GM12878 (cell line): ENCODE measurements at regions not wholly inside any gene's neighbourhood (a gene's known extent, or its start where the extent isn't known, plus 50 kb on each side); places are given as distances from the start of the nearest gene placed in this dataset.

Experiments
- ATAC-seq: fragments of 200-7000 bp; cut with Tn5 transposase; 3 replicates; pipeline ENCODE4 v1.9.1; 2020; ENCODE audit warnings: mild to moderate bottlenecking, moderate library complexity
- BruUV-seq: library from RNA; stranded (reverse); fragments of 400-500 nt; replicated peaks from 2 replicates; lab custom pipeline; 2021; lab: Mats Ljungman, UMichigan
- CTCF ChIA-PET: fragments of 300-600 bp; sonication (Branson Sonifier 250); formaldehyde crosslinking; extraction: SDS; loops from one replicate; lab custom pipeline; 2021; ENCODE audit warnings: inconsistent platforms; lab: Yijun Ruan, JAX
- POLR2A ChIA-PET: fragments of 350-600 bp; formaldehyde crosslinking; extraction: SDS; loops from one replicate; lab custom pipeline; 2021; ENCODE audit warnings: inconsistent platforms; lab: Charles Lee
- RAD21 ChIA-PET: fragments of 300-600 bp; sonication (Branson Sonifier 250); formaldehyde crosslinking; loops from one replicate; lab custom pipeline; 2023; ENCODE audit warnings: antibody characterized with exemption; ENCODE audit not compliant: unreplicated experiment; lab: Charles Lee
- SMC1A ChIA-PET: fragments of 300-600 bp; sonication (Branson Sonifier 250); formaldehyde crosslinking; loops from one replicate; lab custom pipeline; 2023; ENCODE audit not compliant: unreplicated experiment, uncharacterized antibody; lab: Charles Lee
- DNase-seq: peaks from one replicate; pipeline ENCODE4 v3.0.0-alpha.2; 2011; ENCODE audit warnings: low read depth, low spot score
- FAIRE-seq: peaks from 3 replicates; lab custom pipeline; 2011; peaks lifted over from hg19 to GRCh38; lab: Jason Lieb, UNC
- H2AFZ ChIP-seq: 2 replicates; pipeline ENCODE4 v1.6.0; 2011; ENCODE audit warnings: low read depth, low read length, control low read depth; ENCODE audit not compliant: control insufficient read depth
- H3K27ac ChIP-seq: 2 replicates; pipeline ENCODE4 v1.5.1; 2011; ENCODE audit warnings: control low read depth; ENCODE audit not compliant: control insufficient read depth, insufficient read depth
- H3K27me3 ChIP-seq, 2 experiments: replicated peaks in 1 of 2; 2 replicates each; pipeline versions ENCODE4 v1.6.0 to v1.6.1; 2011; ENCODE audit warnings: low read length in 1 of 2; ENCODE audit not compliant: control insufficient read depth in 2 of 2, insufficient read depth in 2 of 2
- H3K36me3 ChIP-seq, 2 experiments: 2 replicates each; pipeline ENCODE4 v1.5.1; 2011; ENCODE audit warnings: low read length in 1 of 2; ENCODE audit not compliant: control insufficient read depth in 2 of 2, insufficient read depth in 2 of 2
- H3K4me1 ChIP-seq: 2 replicates; pipeline ENCODE4 v1.6.1; 2011; ENCODE audit warnings: mild to moderate bottlenecking, low read length, moderate library complexity, mixed read lengths; ENCODE audit not compliant: control insufficient read depth, insufficient read depth
- H3K4me2 ChIP-seq: 2 replicates; pipeline ENCODE4 v1.6.0; 2011; ENCODE audit warnings: control low read depth; ENCODE audit not compliant: control insufficient read depth, insufficient read depth
- H3K4me3 ChIP-seq: fragments of 200-600 bp; sonication (generic); 2 replicates; pipeline ENCODE4 v1.5.1; 2016
- H3K79me2 ChIP-seq: 2 replicates; pipeline ENCODE4 v1.6.0; 2011; ENCODE audit warnings: low read length; ENCODE audit not compliant: control insufficient read depth, insufficient read depth
- H3K9ac ChIP-seq: 2 replicates; pipeline ENCODE4 v1.8.0; 2011; ENCODE audit warnings: low read length, control low read depth, mixed read lengths; ENCODE audit not compliant: control insufficient read depth, insufficient read depth
- H3K9me3 ChIP-seq: replicated peaks from 3 replicates; pipeline ENCODE4 v1.5.1; 2011; ENCODE audit warnings: mild to moderate bottlenecking, low read length; ENCODE audit not compliant: control insufficient read depth, insufficient read depth
- H4K20me1 ChIP-seq: 2 replicates; pipeline ENCODE4 v1.6.0; 2011; ENCODE audit not compliant: control insufficient read depth, insufficient read depth
- CEBPZ ChIP-seq: fragments of 150-350 bp; IDR thresholded peaks from 2 replicates; pipeline ENCODE4 v1.6.1; 2016; ENCODE audit warnings: low read depth, low read length
- CHD4 ChIP-seq: fragments of 200-600 bp; sonication (generic); IDR thresholded peaks from 2 replicates; pipeline ENCODE4 v1.6.1; 2016; ENCODE audit warnings: mild to moderate bottlenecking
- E2F4 ChIP-seq: IDR thresholded peaks from 2 replicates; pipeline ENCODE4 v1.6.1; 2012; ENCODE audit warnings: low read depth, low read length, improper control_type of control experiment
- EP300 ChIP-seq, 2 experiments: fragments of 150-350 bp in 1 of 2; IDR thresholded peaks; 2 replicates each; pipeline ENCODE4 v1.6.1; 2011 to 2012; ENCODE audit warnings: low read depth in 2 of 2, low read length in 2 of 2, borderline replicate concordance in 1 of 2, improper control_type of control experiment in 1 of 2, inconsistent platforms in 1 of 2; ENCODE audit not compliant: control insufficient read depth in 1 of 2
- ETV6 ChIP-seq, 2 experiments: fragments of 450-650 bp in 1 of 2; IDR thresholded peaks in 1 of 2; conservative IDR thresholded peaks in 1 of 2; 2 replicates each; pipeline ENCODE4 v1.6.1; 2014; ENCODE audit warnings: antibody characterized with exemption in 1 of 2, borderline replicate concordance in 1 of 2, low read depth in 1 of 2, mild to moderate bottlenecking in 1 of 2, moderate library complexity in 1 of 2
- HDAC2 ChIP-seq: fragments of 200-600 bp; sonication (generic); IDR thresholded peaks from 2 replicates; pipeline ENCODE4 v1.6.1; 2017
- HDAC6 ChIP-seq: fragments of 200-600 bp; sonication (generic); IDR thresholded peaks from one replicate; pipeline ENCODE4 v1.8.0; 2017; ENCODE audit warnings: antibody characterized with exemption; ENCODE audit not compliant: unreplicated experiment
- KLF5 ChIP-seq: fragments of 450-650 bp; IDR thresholded peaks from 2 replicates; pipeline ENCODE4 v1.6.1; 2014; ENCODE audit warnings: mild to moderate bottlenecking; ENCODE audit not compliant: partially characterized antibody
- NFYA ChIP-seq: IDR thresholded peaks from 2 replicates; pipeline ENCODE4 v1.6.1; 2011; ENCODE audit warnings: low read depth, mild to moderate bottlenecking, low read length, improper control_type of control experiment, borderline replicate concordance
- PML ChIP-seq: IDR thresholded peaks from 2 replicates; pipeline ENCODE4 v1.6.1; 2012; ENCODE audit warnings: low read length, inconsistent platforms
- SP1 ChIP-seq: IDR thresholded peaks from one replicate; pipeline ENCODE4 v1.6.1; 2011; ENCODE audit warnings: low read depth, low read length
- YBX1 ChIP-seq: fragments of 450-650 bp; IDR thresholded peaks from 2 replicates; pipeline ENCODE4 v1.6.1; 2016; ENCODE audit warnings: antibody characterized with exemption
- ZNF217 ChIP-seq: fragments of 450-650 bp; IDR thresholded peaks from 2 replicates; pipeline ENCODE4 v1.6.1; 2017; ENCODE audit warnings: antibody characterized with exemption, mild to moderate bottlenecking
- WGBS: methylation state at CpG from one replicate; pipeline ENCODE4 v1.1.6; 2016; ENCODE audit warnings: low lambda C conversion rate; ENCODE audit not compliant: insufficient replicate concordance, insufficient coverage; ENCODE audit errors: missing lambda C conversion rate; 5-methylcytosine and 5-hydroxymethylcytosine counted together
- in situ Hi-C: fragments of 300-500 bp; cut with MboI; formaldehyde crosslinking; loops from 9 replicates; pipeline ENCODE4 v1.14.3; 2018; ENCODE audit warnings: mixed read lengths
- intact Hi-C: fragments of 100-400 bp; cut with micrococcal nuclease; formaldehyde crosslinking; loops from one replicate; pipeline ENCODE4 v1.14.2; 2022; ENCODE audit not compliant: unreplicated experiment
- TF ChIP-seq, protein P1 (sequence below): fragments of 450-650 bp; IDR thresholded peaks from 2 replicates; pipeline ENCODE4 v1.6.1; 2017; ENCODE audit warnings: mild to moderate bottlenecking, moderate library complexity
- TF ChIP-seq, protein P2 (sequence below): fragments of 450-650 bp; IDR thresholded peaks from 2 replicates; pipeline ENCODE4 v1.6.1; 2017; ENCODE audit warnings: mild to moderate bottlenecking, low read depth, inconsistent platforms; ENCODE audit not compliant: poor library complexity, severe bottlenecking

DNA sequence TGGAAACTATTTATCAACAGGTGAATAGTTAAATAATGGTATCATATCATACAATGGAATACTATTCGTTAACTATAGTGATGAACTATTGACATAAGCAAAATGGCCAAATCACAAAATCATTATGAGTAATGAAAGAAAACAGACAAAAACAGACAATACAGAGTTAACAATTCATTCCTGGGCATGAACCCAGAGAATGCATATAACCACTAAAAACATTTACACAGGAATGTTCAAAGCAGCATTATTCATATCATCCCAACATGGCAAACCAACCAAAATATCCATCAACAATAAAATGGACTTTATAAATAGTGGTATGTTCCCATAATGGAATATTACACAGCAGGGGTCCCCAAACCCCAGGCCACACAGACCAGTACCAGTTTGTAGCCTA is 131.2 kb upstream of the CYP1B1 start:
- H3K27ac ChIP-seq = no peak overlapping the region
- ChIA-PET CTCF (no interaction called here), SMC1A (no interaction called here), RAD21 (no interaction called here), POLR2A (no interaction called here)
- no peak overlapping the region for H3K4me2 ChIP-seq
- no peak for DNase-seq
- in situ Hi-C loops (no loop called here), intact Hi-C loops (no loop called here)
- no peak for FAIRE-seq
- H3K4me1 ChIP-seq = no peaks in the 10 kb centered on the region
- H3K36me3 ChIP-seq = no peaks in the 10 kb centered on the region
- 88% methylated on average over 1 of the region's 1 CpG for WGBS
- no peak overlapping the region for H2AFZ ChIP-seq
- H3K9ac ChIP-seq = no peak overlapping the region
- no peaks in the 10 kb centered on the region for H4K20me1 ChIP-seq
- no peaks in the 10 kb centered on the region for H3K79me2 ChIP-seq
- H3K9me3 ChIP-seq = peaks cover 3% of the 10 kb centered on the region; the same call in 2 of the 3 replicates
- H3K4me3 ChIP-seq = no peak overlapping the region
- H3K27me3 ChIP-seq = no peaks in the 10 kb centered on the region; a peak in 1 of 4 replicates
- BruUV-seq = no TSS peak
- ATAC-seq = no peak
- TF ChIP-seq HDAC2 (no peak), NFYA (no peak), ETV6 (conservative IDR thresholded peaks at IDR 0.05 in 1 of 2, IDR thresholded peaks at IDR 0.05 in 1 of 2; ENCODE audit: borderline replicate concordance in 1 of 2, low read depth in 1 of 2) (no peak), KLF5 (no peak), EP300 (IDR thresholded peaks at IDR 0.05; ENCODE audit: borderline replicate concordance in 1 of 2, control insufficient read depth in 1 of 2, low read depth in 2 of 2, low read length in 2 of 2) (no peak), PML (no peak), YBX1 (no peak), HDAC6 (no peak), CEBPZ (no peak), SP1 (no peak), CHD4 (no peak), E2F4 (no peak), ZNF217 (no peak)
- TF ChIP-seq, protein P1, sequence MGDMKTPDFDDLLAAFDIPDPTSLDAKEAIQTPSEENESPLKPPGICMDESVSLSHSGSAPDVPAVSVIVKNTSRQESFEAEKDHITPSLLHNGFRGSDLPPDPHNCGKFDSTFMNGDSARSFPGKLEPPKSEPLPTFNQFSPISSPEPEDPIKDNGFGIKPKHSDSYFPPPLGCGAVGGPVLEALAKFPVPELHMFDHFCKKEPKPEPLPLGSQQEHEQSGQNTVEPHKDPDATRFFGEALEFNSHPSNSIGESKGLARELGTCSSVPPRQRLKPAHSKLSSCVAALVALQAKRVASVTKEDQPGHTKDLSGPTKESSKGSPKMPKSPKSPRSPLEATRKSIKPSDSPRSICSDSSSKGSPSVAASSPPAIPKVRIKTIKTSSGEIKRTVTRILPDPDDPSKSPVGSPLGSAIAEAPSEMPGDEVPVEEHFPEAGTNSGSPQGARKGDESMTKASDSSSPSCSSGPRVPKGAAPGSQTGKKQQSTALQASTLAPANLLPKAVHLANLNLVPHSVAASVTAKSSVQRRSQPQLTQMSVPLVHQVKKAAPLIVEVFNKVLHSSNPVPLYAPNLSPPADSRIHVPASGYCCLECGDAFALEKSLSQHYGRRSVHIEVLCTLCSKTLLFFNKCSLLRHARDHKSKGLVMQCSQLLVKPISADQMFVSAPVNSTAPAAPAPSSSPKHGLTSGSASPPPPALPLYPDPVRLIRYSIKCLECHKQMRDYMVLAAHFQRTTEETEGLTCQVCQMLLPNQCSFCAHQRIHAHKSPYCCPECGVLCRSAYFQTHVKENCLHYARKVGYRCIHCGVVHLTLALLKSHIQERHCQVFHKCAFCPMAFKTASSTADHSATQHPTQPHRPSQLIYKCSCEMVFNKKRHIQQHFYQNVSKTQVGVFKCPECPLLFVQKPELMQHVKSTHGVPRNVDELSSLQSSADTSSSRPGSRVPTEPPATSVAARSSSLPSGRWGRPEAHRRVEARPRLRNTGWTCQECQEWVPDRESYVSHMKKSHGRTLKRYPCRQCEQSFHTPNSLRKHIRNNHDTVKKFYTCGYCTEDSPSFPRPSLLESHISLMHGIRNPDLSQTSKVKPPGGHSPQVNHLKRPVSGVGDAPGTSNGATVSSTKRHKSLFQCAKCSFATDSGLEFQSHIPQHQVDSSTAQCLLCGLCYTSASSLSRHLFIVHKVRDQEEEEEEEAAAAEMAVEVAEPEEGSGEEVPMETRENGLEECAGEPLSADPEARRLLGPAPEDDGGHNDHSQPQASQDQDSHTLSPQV = no peak
- TF ChIP-seq, protein P2, sequence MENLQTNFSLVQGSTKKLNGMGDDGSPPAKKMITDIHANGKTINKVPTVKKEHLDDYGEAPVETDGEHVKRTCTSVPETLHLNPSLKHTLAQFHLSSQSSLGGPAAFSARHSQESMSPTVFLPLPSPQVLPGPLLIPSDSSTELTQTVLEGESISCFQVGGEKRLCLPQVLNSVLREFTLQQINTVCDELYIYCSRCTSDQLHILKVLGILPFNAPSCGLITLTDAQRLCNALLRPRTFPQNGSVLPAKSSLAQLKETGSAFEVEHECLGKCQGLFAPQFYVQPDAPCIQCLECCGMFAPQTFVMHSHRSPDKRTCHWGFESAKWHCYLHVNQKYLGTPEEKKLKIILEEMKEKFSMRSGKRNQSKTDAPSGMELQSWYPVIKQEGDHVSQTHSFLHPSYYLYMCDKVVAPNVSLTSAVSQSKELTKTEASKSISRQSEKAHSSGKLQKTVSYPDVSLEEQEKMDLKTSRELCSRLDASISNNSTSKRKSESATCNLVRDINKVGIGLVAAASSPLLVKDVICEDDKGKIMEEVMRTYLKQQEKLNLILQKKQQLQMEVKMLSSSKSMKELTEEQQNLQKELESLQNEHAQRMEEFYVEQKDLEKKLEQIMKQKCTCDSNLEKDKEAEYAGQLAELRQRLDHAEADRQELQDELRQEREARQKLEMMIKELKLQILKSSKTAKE = no peak
